GM23338 (cell line): ENCODE measurements at regions not wholly inside any gene's neighbourhood (a gene's known extent, or its start where the extent isn't known, plus 50 kb on each side); places are given as distances from the start of the nearest gene placed in this dataset.
A peak's percentile ranks its signal among the peaks of the same experiment; 100 is the strongest.

Experiments used
- ATAC-seq: fragments of 200-7000 bp; cut with Tn5 transposase; 3 replicates; pipeline ENCODE4 v1.9.1; 2020
- DNase-seq: peaks from one replicate; pipeline ENCODE4 v3.0.0-alpha.2; 2015; ENCODE audit warnings: low spot score
- H2AFZ ChIP-seq: fragments of 200-600 bp; sonication (generic); 2 replicates; pipeline ENCODE4 v1.8.0; 2016; ENCODE audit warnings: antibody characterized with exemption, mild to moderate bottlenecking, moderate library complexity
- H3F3A ChIP-seq: fragments of 200-600 bp; sonication (generic); replicated peaks from 2 replicates; pipeline ENCODE4 v1.8.0; 2017; ENCODE audit warnings: antibody characterized with exemption, mixed run types, low read depth
- H3K27ac ChIP-seq: fragments of 200-600 bp; sonication (generic); 2 replicates; pipeline ENCODE4 v1.6.1; 2016; ENCODE audit warnings: low read depth
- H3K27me3 ChIP-seq: fragments of 200-600 bp; sonication (generic); 2 replicates; pipeline ENCODE4 v1.8.0; 2016; ENCODE audit warnings: mild to moderate bottlenecking, mixed run types, moderate library complexity; ENCODE audit not compliant: insufficient read depth
- H3K36me3 ChIP-seq: fragments of 200-600 bp; sonication (generic); 2 replicates; pipeline ENCODE4 v1.8.0; 2016; ENCODE audit warnings: mild to moderate bottlenecking; ENCODE audit not compliant: insufficient read depth
- H3K4me1 ChIP-seq: fragments of 200-600 bp; sonication (generic); 2 replicates; pipeline ENCODE4 v1.8.0; 2016; ENCODE audit warnings: mild to moderate bottlenecking, moderate library complexity; ENCODE audit not compliant: insufficient read depth
- H3K4me2 ChIP-seq: fragments of 200-600 bp; sonication (generic); 2 replicates; pipeline ENCODE4 v1.7.1; 2017; ENCODE audit warnings: mixed run types
- H3K4me3 ChIP-seq: fragments of 200-600 bp; sonication (generic); 2 replicates; pipeline ENCODE4 v1.6.1; 2016; ENCODE audit warnings: mixed run types
- H3K79me2 ChIP-seq: fragments of 200-600 bp; sonication (generic); replicated peaks from 2 replicates; pipeline ENCODE4 v1.8.0; 2017; ENCODE audit warnings: mild to moderate bottlenecking; ENCODE audit not compliant: insufficient read depth
- H3K9me2 ChIP-seq: fragments of 200-600 bp; sonication (generic); 2 replicates; pipeline ENCODE4 v1.8.0; 2017; ENCODE audit not compliant: insufficient read depth
- H4K20me1 ChIP-seq: fragments of 200-600 bp; sonication (generic); replicated peaks from 2 replicates; pipeline ENCODE4 v1.8.0; 2017; ENCODE audit warnings: mild to moderate bottlenecking; ENCODE audit not compliant: insufficient read depth
- H3K27ac Mint-ChIP-seq: 2 replicates; pipeline ENCODE4 v1.8.0; 2020; ENCODE audit warnings: inconsistent platforms, mild to moderate bottlenecking, moderate library complexity, mixed read lengths
- H3K27me3 Mint-ChIP-seq: 3 replicates; pipeline ENCODE4 v1.8.0; 2022; ENCODE audit warnings: low read depth, mild to moderate bottlenecking, moderate library complexity, mixed read lengths, inconsistent platforms; ENCODE audit not compliant: insufficient read depth, poor library complexity
- H3K36me3 Mint-ChIP-seq: 3 replicates; pipeline ENCODE4 v1.8.0; 2021; ENCODE audit warnings: low read depth, mild to moderate bottlenecking, inconsistent platforms, moderate library complexity, mixed read lengths
- H3K4me1 Mint-ChIP-seq: 3 replicates; pipeline ENCODE4 v1.8.0; 2020; ENCODE audit warnings: mild to moderate bottlenecking, inconsistent platforms, mixed read lengths
- H3K4me3 Mint-ChIP-seq: 3 replicates; pipeline ENCODE4 v1.8.0; 2021; ENCODE audit warnings: moderate library complexity, mild to moderate bottlenecking, inconsistent platforms, mixed read lengths
- H3K9me3 Mint-ChIP-seq: 3 replicates; pipeline ENCODE4 v1.8.0; 2020; ENCODE audit warnings: moderate library complexity, mild to moderate bottlenecking, inconsistent platforms, mixed read lengths
- EZH2 ChIP-seq: fragments of 200-600 bp; sonication (generic); IDR thresholded peaks from one replicate; pipeline ENCODE4 v1.8.0; 2017; ENCODE audit warnings: antibody characterized with exemption, mild to moderate bottlenecking, low read depth; ENCODE audit not compliant: unreplicated experiment
- JUNB ChIP-seq: IDR thresholded peaks from one replicate; pipeline ENCODE4 v1.6.1; 2016; ENCODE audit warnings: antibody characterized with exemption; ENCODE audit not compliant: unreplicated experiment
- NANOG ChIP-seq: IDR thresholded peaks from 2 replicates; pipeline ENCODE4 v1.6.1; 2016; ENCODE audit warnings: antibody characterized with exemption, borderline replicate concordance
- POLR2AphosphoS5 ChIP-seq: IDR thresholded peaks from 2 replicates; pipeline ENCODE4 v1.6.1; 2016; ENCODE audit warnings: antibody characterized with exemption, low read depth
- REST ChIP-seq: IDR thresholded peaks from one replicate; pipeline ENCODE4 v1.6.1; 2018; ENCODE audit warnings: antibody characterized with exemption; ENCODE audit not compliant: unreplicated experiment
- TF ChIP-seq, protein P1 (sequence below): fragments of 250-450 bp; sonication (Bioruptor Pico); IDR thresholded peaks from 2 replicates; pipeline ENCODE4 v1.5.0; 2020; ENCODE audit warnings: mild to moderate bottlenecking, moderate library complexity
- TF ChIP-seq, protein P2 (sequence below): IDR thresholded peaks from 2 replicates; pipeline ENCODE4 v1.6.1; 2016; ENCODE audit warnings: antibody characterized with exemption

DNA sequence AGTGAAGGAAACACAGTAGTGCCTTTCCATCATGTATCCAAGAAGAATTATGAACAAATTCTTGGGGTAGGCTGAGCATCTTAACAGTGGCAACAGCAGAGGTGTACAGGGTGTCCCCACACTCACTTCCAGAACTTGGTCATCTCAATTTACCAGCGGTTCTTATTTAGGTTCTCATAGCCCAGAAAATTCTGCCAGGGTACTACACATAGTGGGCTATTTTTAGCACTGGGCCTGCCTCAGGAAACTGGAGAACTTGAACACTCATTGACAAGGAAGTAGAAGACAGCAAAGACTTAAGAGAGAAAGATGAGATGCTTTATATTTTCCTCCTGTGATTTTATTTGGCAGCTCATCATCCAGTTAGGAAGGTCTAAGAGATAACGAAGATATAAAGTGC lies 71.8 kb upstream of the PHIP start:
- peak overlapping the region; percentile 16; the same call in 1 of the 2 replicates for H3K27ac ChIP-seq
- DNase-seq = no peak
- no peaks in the 10 kb centered on the region for H3K36me3 ChIP-seq
- H3K4me1 Mint-ChIP-seq = peaks cover 12% of the 10 kb centered on the region
- peak overlapping the region; percentile 58; the same call in 1 of the 2 replicates for H2AFZ ChIP-seq
- no peaks in the 10 kb centered on the region for H3K36me3 Mint-ChIP-seq
- no peak overlapping the region for H3K4me3 Mint-ChIP-seq
- ATAC-seq = no peak
- H3K27me3 Mint-ChIP-seq = no peaks in the 10 kb centered on the region
- TF ChIP-seq NANOG (no peak), JUNB (no peak), REST (no peak), EZH2 (no peak), POLR2AphosphoS5 (no peak)
- TF ChIP-seq, protein P1, sequence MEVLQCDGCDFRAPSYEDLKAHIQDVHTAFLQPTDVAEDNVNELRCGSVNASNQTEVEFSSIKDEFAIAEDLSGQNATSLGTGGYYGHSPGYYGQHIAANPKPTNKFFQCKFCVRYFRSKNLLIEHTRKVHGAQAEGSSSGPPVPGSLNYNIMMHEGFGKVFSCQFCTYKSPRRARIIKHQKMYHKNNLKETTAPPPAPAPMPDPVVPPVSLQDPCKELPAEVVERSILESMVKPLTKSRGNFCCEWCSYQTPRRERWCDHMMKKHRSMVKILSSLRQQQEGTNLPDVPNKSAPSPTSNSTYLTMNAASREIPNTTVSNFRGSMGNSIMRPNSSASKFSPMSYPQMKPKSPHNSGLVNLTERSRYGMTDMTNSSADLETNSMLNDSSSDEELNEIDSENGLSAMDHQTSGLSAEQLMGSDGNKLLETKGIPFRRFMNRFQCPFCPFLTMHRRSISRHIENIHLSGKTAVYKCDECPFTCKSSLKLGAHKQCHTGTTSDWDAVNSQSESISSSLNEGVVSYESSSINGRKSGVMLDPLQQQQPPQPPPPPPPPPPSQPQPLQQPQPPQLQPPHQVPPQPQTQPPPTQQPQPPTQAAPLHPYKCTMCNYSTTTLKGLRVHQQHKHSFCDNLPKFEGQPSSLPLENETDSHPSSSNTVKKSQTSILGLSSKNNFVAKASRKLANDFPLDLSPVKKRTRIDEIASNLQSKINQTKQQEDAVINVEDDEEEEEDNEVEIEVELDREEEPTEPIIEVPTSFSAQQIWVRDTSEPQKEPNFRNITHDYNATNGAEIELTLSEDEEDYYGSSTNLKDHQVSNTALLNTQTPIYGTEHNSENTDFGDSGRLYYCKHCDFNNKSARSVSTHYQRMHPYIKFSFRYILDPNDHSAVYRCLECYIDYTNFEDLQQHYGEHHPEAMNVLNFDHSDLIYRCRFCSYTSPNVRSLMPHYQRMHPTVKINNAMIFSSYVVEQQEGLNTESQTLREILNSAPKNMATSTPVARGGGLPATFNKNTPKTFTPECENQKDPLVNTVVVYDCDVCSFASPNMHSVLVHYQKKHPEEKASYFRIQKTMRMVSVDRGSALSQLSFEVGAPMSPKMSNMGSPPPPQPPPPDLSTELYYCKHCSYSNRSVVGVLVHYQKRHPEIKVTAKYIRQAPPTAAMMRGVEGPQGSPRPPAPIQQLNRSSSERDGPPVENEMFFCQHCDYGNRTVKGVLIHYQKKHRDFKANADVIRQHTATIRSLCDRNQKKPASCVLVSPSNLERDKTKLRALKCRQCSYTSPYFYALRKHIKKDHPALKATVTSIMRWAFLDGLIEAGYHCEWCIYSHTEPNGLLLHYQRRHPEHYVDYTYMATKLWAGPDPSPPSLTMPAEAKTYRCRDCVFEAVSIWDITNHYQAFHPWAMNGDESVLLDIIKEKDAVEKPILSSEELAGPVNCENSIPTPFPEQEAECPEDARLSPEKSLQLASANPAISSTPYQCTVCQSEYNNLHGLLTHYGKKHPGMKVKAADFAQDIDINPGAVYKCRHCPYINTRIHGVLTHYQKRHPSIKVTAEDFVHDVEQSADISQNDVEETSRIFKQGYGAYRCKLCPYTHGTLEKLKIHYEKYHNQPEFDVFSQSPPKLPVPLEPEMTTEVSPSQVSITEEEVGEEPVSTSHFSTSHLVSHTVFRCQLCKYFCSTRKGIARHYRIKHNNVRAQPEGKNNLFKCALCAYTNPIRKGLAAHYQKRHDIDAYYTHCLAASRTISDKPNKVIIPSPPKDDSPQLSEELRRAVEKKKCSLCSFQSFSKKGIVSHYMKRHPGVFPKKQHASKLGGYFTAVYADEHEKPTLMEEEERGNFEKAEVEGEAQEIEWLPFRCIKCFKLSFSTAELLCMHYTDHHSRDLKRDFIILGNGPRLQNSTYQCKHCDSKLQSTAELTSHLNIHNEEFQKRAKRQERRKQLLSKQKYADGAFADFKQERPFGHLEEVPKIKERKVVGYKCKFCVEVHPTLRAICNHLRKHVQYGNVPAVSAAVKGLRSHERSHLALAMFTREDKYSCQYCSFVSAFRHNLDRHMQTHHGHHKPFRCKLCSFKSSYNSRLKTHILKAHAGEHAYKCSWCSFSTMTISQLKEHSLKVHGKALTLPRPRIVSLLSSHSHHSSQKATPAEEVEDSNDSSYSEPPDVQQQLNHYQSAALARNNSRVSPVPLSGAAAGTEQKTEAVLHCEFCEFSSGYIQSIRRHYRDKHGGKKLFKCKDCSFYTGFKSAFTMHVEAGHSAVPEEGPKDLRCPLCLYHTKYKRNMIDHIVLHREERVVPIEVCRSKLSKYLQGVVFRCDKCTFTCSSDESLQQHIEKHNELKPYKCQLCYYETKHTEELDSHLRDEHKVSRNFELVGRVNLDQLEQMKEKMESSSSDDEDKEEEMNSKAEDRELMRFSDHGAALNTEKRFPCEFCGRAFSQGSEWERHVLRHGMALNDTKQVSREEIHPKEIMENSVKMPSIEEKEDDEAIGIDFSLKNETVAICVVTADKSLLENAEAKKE (CRISPR knock-in tag) = no peak
- TF ChIP-seq, protein P2, sequence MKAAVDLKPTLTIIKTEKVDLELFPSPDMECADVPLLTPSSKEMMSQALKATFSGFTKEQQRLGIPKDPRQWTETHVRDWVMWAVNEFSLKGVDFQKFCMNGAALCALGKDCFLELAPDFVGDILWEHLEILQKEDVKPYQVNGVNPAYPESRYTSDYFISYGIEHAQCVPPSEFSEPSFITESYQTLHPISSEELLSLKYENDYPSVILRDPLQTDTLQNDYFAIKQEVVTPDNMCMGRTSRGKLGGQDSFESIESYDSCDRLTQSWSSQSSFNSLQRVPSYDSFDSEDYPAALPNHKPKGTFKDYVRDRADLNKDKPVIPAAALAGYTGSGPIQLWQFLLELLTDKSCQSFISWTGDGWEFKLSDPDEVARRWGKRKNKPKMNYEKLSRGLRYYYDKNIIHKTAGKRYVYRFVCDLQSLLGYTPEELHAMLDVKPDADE = no peak
- H3K9me3 Mint-ChIP-seq = no peaks in the 10 kb centered on the region
- H4K20me1 ChIP-seq = no peaks in the 10 kb centered on the region
- no peaks in the 10 kb centered on the region for H3K27me3 ChIP-seq
- no peak overlapping the region for H3K27ac Mint-ChIP-seq
- no peak overlapping the region for H3K4me3 ChIP-seq
- H3F3A ChIP-seq = no peaks in the 10 kb centered on the region
- H3K4me2 ChIP-seq = no peak overlapping the region
- no peaks in the 10 kb centered on the region; the same call in 1 of the 2 replicates for H3K9me2 ChIP-seq
- H3K79me2 ChIP-seq = no peaks in the 10 kb centered on the region
- H3K4me1 ChIP-seq = peaks cover 49% of the 10 kb centered on the region
